A549 (cell line): ENCODE measurements at regions not wholly inside any gene's neighbourhood (a gene's known extent, or its start where the extent isn't known, plus 50 kb on each side); places are given as distances from the start of the nearest gene placed in this dataset.

Experiments used
- ATAC-seq, 2 experiments: fragments of 200-7000 bp in 1 of 2; fragments of >200 bp in 1 of 2; cut with Nextera tagmentation in 1 of 2; cut with Tn5 transposase in 1 of 2; 3 replicates each; pipeline versions ENCODE4 v1.8.0 to v1.9.1; 2018 to 2020; ENCODE audit warnings: mild to moderate bottlenecking in 1 of 2, moderate library complexity in 1 of 2
- CTCF ChIA-PET: fragments of 300-600 bp; sonication (Branson Sonifier 250); formaldehyde crosslinking; extraction: SDS; loops from one replicate; lab custom pipeline; 2021; ENCODE audit warnings: antibody characterized with exemption, inconsistent platforms; lab: Yijun Ruan, JAX
- POLR2A ChIA-PET: fragments of 350-600 bp; formaldehyde crosslinking; extraction: SDS; loops from one replicate; lab custom pipeline; 2021; ENCODE audit warnings: antibody characterized with exemption, inconsistent platforms; lab: Yijun Ruan, JAX
- DNase-seq, 2 experiments: peaks; one replicate each; pipeline versions ENCODE4 v3.0.0 to v3.0.0-alpha.2; 2011 to 2016; ENCODE audit warnings: low read depth in 1 of 2, low spot score in 1 of 2
- FAIRE-seq: peaks from 2 replicates; lab custom pipeline; 2011; peaks lifted over from hg19 to GRCh38; lab: Jason Lieb, UNC
- H3K27ac ChIP-seq, 2 experiments: fragments of >200 bp; sonication (Bioruptor Twin); formaldehyde crosslinking; 3 replicates each; pipeline ENCODE4 v1.5.1; 2016 to 2017
- H3K4me1 ChIP-seq: fragments of >200 bp; sonication (Bioruptor Twin); formaldehyde crosslinking; 3 replicates; pipeline ENCODE4 v1.6.1; 2016
- H3K4me2 ChIP-seq: fragments of >200 bp; sonication (Bioruptor Twin); formaldehyde crosslinking; 3 replicates; pipeline ENCODE4 v1.6.1; 2016
- H3K4me3 ChIP-seq: fragments of >200 bp; sonication (Bioruptor Twin); formaldehyde crosslinking; 3 replicates; pipeline ENCODE4 v1.5.1; 2016
- H3K9me3 ChIP-seq: fragments of >200 bp; sonication (Bioruptor Twin); formaldehyde crosslinking; 3 replicates; pipeline ENCODE4 v1.6.1; 2016
- CEBPB ChIP-seq, 2 experiments: fragments of >200 bp in 1 of 2; sonication (Bioruptor Twin) in 1 of 2; formaldehyde crosslinking in 1 of 2; IDR thresholded peaks; 2 replicates each; pipeline ENCODE4 v1.6.1; 2012 to 2016
- CHD4 ChIP-seq: fragments of 200-600 bp; sonication (generic); IDR thresholded peaks from 2 replicates; pipeline ENCODE4 v1.6.1; 2016; ENCODE audit warnings: antibody characterized with exemption, mild to moderate bottlenecking, borderline replicate concordance
- E2F6 ChIP-seq: IDR thresholded peaks from 2 replicates; pipeline ENCODE4 v1.6.1; 2012; ENCODE audit warnings: low read depth, borderline replicate concordance
- EHMT2 ChIP-seq: fragments of 200-600 bp; sonication (generic); IDR thresholded peaks from 2 replicates; pipeline ENCODE4 v1.6.1; 2016; ENCODE audit warnings: antibody characterized with exemption, low read depth, mild to moderate bottlenecking, moderate library complexity
- ESRRA ChIP-seq: fragments of 150-350 bp; IDR thresholded peaks from 2 replicates; pipeline ENCODE4 v1.6.1; 2014; ENCODE audit warnings: mild to moderate bottlenecking, low read length, borderline replicate concordance
- HMGXB4 ChIP-seq: fragments of 250-450 bp; sonication (Bioruptor Pico); IDR thresholded peaks from 2 replicates; pipeline ENCODE4 v1.5.0; 2021; ENCODE audit warnings: mild to moderate bottlenecking, moderate library complexity, borderline replicate concordance
- HOXB13 ChIP-seq: fragments of 250-450 bp; sonication (Bioruptor Pico); IDR thresholded peaks from 2 replicates; pipeline ENCODE4 v1.5.0; 2020; ENCODE audit warnings: low read depth, mild to moderate bottlenecking, moderate library complexity
- JUN ChIP-seq, 2 experiments: fragments of >200 bp; sonication (Bioruptor Twin); formaldehyde crosslinking; IDR thresholded peaks; 2 replicates in 1 of 2; 3 replicates in 1 of 2; pipeline ENCODE4 v1.6.1; 2016 to 2017
- MAFK ChIP-seq: fragments of 450-650 bp; IDR thresholded peaks from 2 replicates; pipeline ENCODE4 v1.6.1; 2014; ENCODE audit not compliant: partially characterized antibody
- PHF8 ChIP-seq: fragments of 200-600 bp; sonication (generic); IDR thresholded peaks from 2 replicates; pipeline ENCODE4 v1.6.1; 2016; ENCODE audit warnings: low read depth, mild to moderate bottlenecking, antibody characterized with exemption, moderate library complexity, borderline replicate concordance
- REST ChIP-seq: fragments of 200-600 bp; sonication (generic); IDR thresholded peaks from 2 replicates; pipeline ENCODE4 v1.6.1; 2016; ENCODE audit warnings: antibody characterized with exemption, mild to moderate bottlenecking, moderate library complexity
- RFX5 ChIP-seq: fragments of 450-650 bp; IDR thresholded peaks from 2 replicates; pipeline ENCODE4 v1.7.1; 2014; ENCODE audit warnings: antibody characterized with exemption, mild to moderate bottlenecking, moderate library complexity
- RNF2 ChIP-seq: fragments of 200-600 bp; sonication (generic); IDR thresholded peaks from 2 replicates; pipeline ENCODE4 v1.6.1; 2016; ENCODE audit warnings: low read depth, mild to moderate bottlenecking, antibody characterized with exemption, moderate library complexity, borderline replicate concordance
- TP53 ChIP-seq: fragments of 250-450 bp; sonication (Bioruptor Pico); IDR thresholded peaks from 2 replicates; pipeline ENCODE4 v1.5.0; 2021; ENCODE audit warnings: mild to moderate bottlenecking, moderate library complexity
- ZC3H11A ChIP-seq: fragments of 450-650 bp; IDR thresholded peaks from 2 replicates; pipeline ENCODE4 v1.6.1; 2014; ENCODE audit warnings: antibody characterized with exemption, mild to moderate bottlenecking
- ZFP36 ChIP-seq: fragments of 450-650 bp; IDR thresholded peaks from 2 replicates; pipeline ENCODE4 v1.6.1; 2014; ENCODE audit warnings: borderline replicate concordance; ENCODE audit not compliant: partially characterized antibody
- WGBS: methylation state at CpG from one replicate; pipeline ENCODE4 v1.1.6; 2017; ENCODE audit errors: missing lambda C conversion rate; 5-methylcytosine and 5-hydroxymethylcytosine counted together
- TF ChIP-seq, protein P1 (sequence below): IDR thresholded peaks from 2 replicates; pipeline ENCODE4 v1.6.1; 2012

DNA sequence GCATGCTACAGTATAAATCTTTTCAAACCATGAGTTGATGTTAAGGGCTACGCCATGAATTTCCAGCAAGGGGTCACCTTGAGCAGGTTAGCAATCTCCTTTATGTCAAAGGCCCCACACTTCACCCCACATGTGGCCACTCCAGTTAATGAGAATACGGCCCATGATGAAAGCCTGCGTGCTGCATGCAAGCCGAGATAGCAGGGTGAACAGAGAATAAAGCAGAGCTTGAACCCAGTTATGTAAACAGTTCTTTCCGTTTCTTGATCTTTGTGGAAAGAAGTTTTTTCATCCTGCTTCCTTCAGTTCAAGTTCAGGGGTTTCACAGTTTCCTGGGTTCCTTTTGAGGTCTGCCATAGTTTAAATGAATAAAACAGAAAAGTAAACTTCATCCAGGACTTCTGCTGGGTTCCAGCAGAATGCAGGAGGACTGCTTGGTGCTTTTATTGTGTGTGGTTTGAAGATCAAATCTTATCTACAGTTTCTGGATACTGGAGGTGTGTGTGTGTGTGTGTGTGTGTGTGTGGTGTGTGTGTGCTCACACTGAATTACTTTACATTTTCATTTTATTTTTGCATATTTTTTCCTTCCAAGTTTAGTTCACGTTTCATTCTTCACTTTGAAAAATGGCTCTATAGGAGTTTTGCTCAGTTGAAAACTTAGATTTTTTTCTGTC, 87.1 kb downstream of the HMHB1 start:
- no peaks in the 10 kb centered on the region for H3K9me3 ChIP-seq
- TF ChIP-seq ZFP36 (no peak), ESRRA (no peak), JUN (IDR thresholded peaks at IDR 0.05) (no peak), CHD4 (no peak), HMGXB4 (no peak), EHMT2 (no peak), RFX5 (no peak), HOXB13 (CRISPR knock-in tag) (no peak), PHF8 (no peak), REST (no peak), TP53 (CRISPR knock-in tag) (no peak)
- WGBS: 86% methylated on average over 6 of the region's 6 CpGs
- no peak for ATAC-seq
- no peak for DNase-seq
- no peak overlapping the region for H3K27ac ChIP-seq
- ChIA-PET CTCF (no interaction called here), POLR2A (no interaction called here)
- no peak for FAIRE-seq
- H3K4me3 ChIP-seq: no peak overlapping the region
- H3K4me2 ChIP-seq: no peak overlapping the region
- H3K4me1 ChIP-seq: peaks cover 7% of the 10 kb centered on the region; the same call in 2 of the 3 replicates

- 86% methylated on average over 1 of the region's 1 CpG for WGBS
- no peak for DNase-seq
- POLR2A ChIA-PET: no interaction called here
- no peak for FAIRE-seq
- no peak overlapping the region for H3K27ac ChIP-seq
- H3K4me3 ChIP-seq: no peak overlapping the region
- CTCF ChIA-PET: interaction anchor here (0.7 to 1.1 kb wide), 2 partner anchors 8 to 76 kb away, joined by 3 read pairs; no protein-coding TSS in a partner anchor
- TF ChIP-seq TP53 (CRISPR knock-in tag): no peak
- no peak for TF ChIP-seq CEBPB (IDR thresholded peaks at IDR 0.05)
- no peak for TF ChIP-seq E2F6
- TF ChIP-seq, protein P1, sequence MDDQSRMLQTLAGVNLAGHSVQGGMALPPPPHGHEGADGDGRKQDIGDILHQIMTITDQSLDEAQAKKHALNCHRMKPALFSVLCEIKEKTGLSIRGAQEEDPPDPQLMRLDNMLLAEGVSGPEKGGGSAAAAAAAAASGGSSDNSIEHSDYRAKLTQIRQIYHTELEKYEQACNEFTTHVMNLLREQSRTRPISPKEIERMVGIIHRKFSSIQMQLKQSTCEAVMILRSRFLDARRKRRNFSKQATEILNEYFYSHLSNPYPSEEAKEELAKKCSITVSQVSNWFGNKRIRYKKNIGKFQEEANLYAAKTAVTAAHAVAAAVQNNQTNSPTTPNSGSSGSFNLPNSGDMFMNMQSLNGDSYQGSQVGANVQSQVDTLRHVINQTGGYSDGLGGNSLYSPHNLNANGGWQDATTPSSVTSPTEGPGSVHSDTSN: no peak
- no peak for TF ChIP-seq PHF8
- peak; percentile 88 for TF ChIP-seq MAFK
- no peak for TF ChIP-seq RFX5
- TF ChIP-seq RNF2: no peak
- no peak for TF ChIP-seq ZC3H11A
- no peak overlapping the region for H3K4me2 ChIP-seq
- H3K4me1 ChIP-seq: peaks cover 15% of the 10 kb centered on the region
- peaks cover 17% of the 10 kb centered on the region for H3K9me3 ChIP-seq
- ATAC-seq: no peak
These were observed 97.0 kb downstream of the HMHB1 start for GRCh38 chr5:143908959-143909358.
